Endothelial cell of umbilical vein (primary cell): ENCODE measurements at regions not wholly inside any gene's neighbourhood (a gene's known extent, or its start where the extent isn't known, plus 50 kb on each side); places are given as distances from the start of the nearest gene placed in this dataset.

Experiments used
- BruUV-seq: library from RNA; stranded (reverse); fragments of 400-500 nt; replicated peaks from 2 replicates; lab custom pipeline; 2021; lab: Mats Ljungman, UMichigan
- CTCF ChIA-PET: fragments of 300-600, 350-600 bp; sonication (Branson Sonifier 250); formaldehyde crosslinking; loops from one replicate; lab custom pipeline; 2021; ENCODE audit warnings: antibody characterized with exemption, inconsistent platforms; lab: Charles Lee
- POLR2A ChIA-PET: fragments of 300-600, 350-600 bp; sonication (Branson Sonifier 250); formaldehyde crosslinking; loops from one replicate; lab custom pipeline; 2021; ENCODE audit warnings: antibody characterized with exemption, inconsistent platforms; lab: Charles Lee
- DNase-seq: peaks from one replicate; pipeline ENCODE4 v3.0.0-alpha.2; 2011; ENCODE audit warnings: low read depth, low spot score
- FAIRE-seq: peaks from 2 replicates; lab custom pipeline; 2011; peaks lifted over from hg19 to GRCh38; lab: Jason Lieb, UNC
- H2AFZ ChIP-seq: 2 replicates; pipeline ENCODE4 v1.6.0; 2012; ENCODE audit warnings: low read depth, low read length, control low read depth, inconsistent platforms
- H3K27ac ChIP-seq: 2 replicates; pipeline ENCODE4 v1.5.1; 2011; ENCODE audit warnings: low read depth, mild to moderate bottlenecking, control low read depth, low read length, moderate library complexity; ENCODE audit not compliant: insufficient read depth
- H3K27me3 ChIP-seq, 2 experiments: 2 replicates each; pipeline versions ENCODE4 v1.6.0 to v1.6.1; 2011; ENCODE audit warnings: low read length in 2 of 2, mixed read lengths in 1 of 2; ENCODE audit not compliant: control insufficient read depth in 2 of 2, insufficient read depth in 2 of 2
- H3K36me3 ChIP-seq, 2 experiments: 2 replicates in 1 of 2; 3 replicates in 1 of 2; pipeline ENCODE4 v1.5.1; 2011; ENCODE audit warnings: low read length in 2 of 2, mild to moderate bottlenecking in 1 of 2, moderate library complexity in 1 of 2; ENCODE audit not compliant: control insufficient read depth in 2 of 2, insufficient read depth in 2 of 2; ENCODE audit errors: extremely low read depth in 1 of 2
- H3K4me1 ChIP-seq: 3 replicates; pipeline ENCODE4 v1.5.1; 2011; ENCODE audit warnings: mild to moderate bottlenecking, low read length; ENCODE audit not compliant: control insufficient read depth, insufficient read depth; ENCODE audit errors: extremely low read depth
- H3K4me2 ChIP-seq: 2 replicates; pipeline ENCODE4 v1.6.1; 2011; ENCODE audit warnings: low read length, control low read depth, mixed read lengths; ENCODE audit not compliant: insufficient read depth
- H3K4me3 ChIP-seq, 3 experiments: fragments of 200-600 bp in 1 of 3; sonication (generic), shearing (Covaris generic) in 1 of 3; replicated peaks in 1 of 3; 2 replicates each; pipeline ENCODE4 v1.5.1; 2011 to 2016; ENCODE audit warnings: control low read depth in 3 of 3, low read length in 3 of 3, mild to moderate bottlenecking in 2 of 3, inconsistent platforms in 1 of 3, low read depth in 1 of 3, moderate library complexity in 1 of 3; ENCODE audit not compliant: insufficient read depth in 1 of 3
- H3K79me2 ChIP-seq: 2 replicates; pipeline ENCODE4 v1.6.0; 2012; ENCODE audit warnings: low read length, inconsistent platforms; ENCODE audit not compliant: control insufficient read depth, insufficient read depth
- H3K9ac ChIP-seq: replicated peaks from 2 replicates; pipeline ENCODE3; 2011; ENCODE audit warnings: low read length, control low read depth; ENCODE audit not compliant: insufficient read depth; ENCODE audit errors: extremely low read depth
- H3K9me1 ChIP-seq: replicated peaks from 3 replicates; pipeline ENCODE4 v1.6.0; 2011; ENCODE audit warnings: mild to moderate bottlenecking, low read length; ENCODE audit not compliant: control insufficient read depth, insufficient read depth; ENCODE audit errors: extremely low read depth
- H3K9me3 ChIP-seq: replicated peaks from 2 replicates; pipeline ENCODE4 v1.5.1; 2012; ENCODE audit warnings: low read length, inconsistent platforms; ENCODE audit not compliant: control insufficient read depth, insufficient read depth
- H4K20me1 ChIP-seq: replicated peaks from 2 replicates; pipeline ENCODE3; 2011; ENCODE audit warnings: mild to moderate bottlenecking, low read length; ENCODE audit not compliant: control insufficient read depth, insufficient read depth; ENCODE audit errors: extremely low read depth
- EZH2 ChIP-seq: IDR thresholded peaks from 2 replicates; pipeline ENCODE4 v1.6.1; 2012; ENCODE audit warnings: borderline replicate concordance, low read depth, mild to moderate bottlenecking, moderate library complexity, low read length, inconsistent platforms; ENCODE audit not compliant: severe bottlenecking
- FOS ChIP-seq: IDR thresholded peaks from 2 replicates; pipeline ENCODE4 v1.6.1; 2011; ENCODE audit warnings: mild to moderate bottlenecking, low read length, moderate library complexity, borderline replicate concordance; ENCODE audit not compliant: insufficient read depth
- GATA2 ChIP-seq: IDR thresholded peaks from 2 replicates; pipeline ENCODE4 v1.7.0; 2011; ENCODE audit warnings: low read depth, mild to moderate bottlenecking, moderate library complexity, mixed read lengths, low read length; ENCODE audit not compliant: insufficient read length, insufficient read depth
- MAX ChIP-seq: IDR thresholded peaks from 2 replicates; pipeline ENCODE4 v1.6.1; 2011; ENCODE audit not compliant: insufficient read depth, insufficient read length
- MYC ChIP-seq: IDR thresholded peaks from one replicate; pipeline ENCODE4 v1.6.1; 2011; ENCODE audit warnings: mild to moderate bottlenecking, low read depth, low read length
- POLR2AphosphoS5 ChIP-seq: IDR thresholded peaks from 2 replicates; pipeline ENCODE4 v1.6.1; 2012; ENCODE audit warnings: low read depth, mild to moderate bottlenecking, control low read depth, low read length, moderate library complexity; ENCODE audit not compliant: insufficient read depth
- dilution Hi-C: fragments of 300-500 bp; cut with MboI; formaldehyde crosslinking; loops from one replicate; pipeline ENCODE4 v1.15.0; 2019; ENCODE audit warnings: low sequenced_read_pairs; ENCODE audit not compliant: extremely low pct_ligation_motif_present
- intact Hi-C: fragments of 100-400 bp; cut with micrococcal nuclease; formaldehyde crosslinking; loops from one replicate; pipeline ENCODE4 v1.10.0; 2022
- TF ChIP-seq, protein P1 (sequence below), 2 donors: IDR thresholded peaks; 1 replicate in 1 of 2; 2 replicates in 1 of 2; pipeline ENCODE4 v1.5.1; 2011; ENCODE audit warnings: low read length in 2 of 2, mild to moderate bottlenecking in 2 of 2, moderate library complexity in 2 of 2, control low read depth in 1 of 2, inconsistent platforms in 1 of 2, low read depth in 1 of 2; ENCODE audit not compliant: insufficient read depth in 1 of 2; ENCODE audit errors: extremely low read depth in 1 of 2

DNA sequence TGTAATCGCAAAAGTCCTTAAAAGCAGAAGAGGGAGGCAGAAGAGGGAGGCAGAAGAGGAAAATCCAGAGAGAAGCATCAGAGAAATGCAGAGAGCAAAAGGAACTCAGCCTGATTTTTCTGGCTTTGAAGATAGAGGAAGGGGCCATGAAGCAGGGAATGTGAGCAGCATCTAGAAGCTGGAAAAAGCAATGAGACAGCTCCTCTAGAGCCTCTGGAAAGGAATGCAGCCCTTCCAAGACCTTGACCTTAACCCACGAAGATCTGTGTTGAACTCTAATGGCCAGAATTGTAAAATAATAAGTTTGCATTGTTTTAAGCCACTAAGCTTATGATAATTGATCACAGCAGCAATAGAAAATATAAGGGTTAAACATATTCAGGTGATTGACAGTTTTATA lies 159.6 kb downstream of the ATPSCKMT start:
- ChIA-PET POLR2A (no interaction called here), CTCF (no interaction called here)
- H2AFZ ChIP-seq = no peak overlapping the region
- H3K4me1 ChIP-seq = no peaks in the 10 kb centered on the region
- intact Hi-C loops (no loop called here), dilution Hi-C loops (no loop called here)
- H3K9me1 ChIP-seq = no peaks in the 10 kb centered on the region
- H3K36me3 ChIP-seq = no peaks in the 10 kb centered on the region
- DNase-seq = no peak
- H3K9ac ChIP-seq = no peak overlapping the region
- no peak overlapping the region for H3K27ac ChIP-seq
- no peak overlapping the region for H3K4me2 ChIP-seq
- peaks cover 2% of the 10 kb centered on the region for H3K9me3 ChIP-seq
- no peak overlapping the region for H3K4me3 ChIP-seq
- no peak for TF ChIP-seq EZH2
- TF ChIP-seq, protein P1, sequence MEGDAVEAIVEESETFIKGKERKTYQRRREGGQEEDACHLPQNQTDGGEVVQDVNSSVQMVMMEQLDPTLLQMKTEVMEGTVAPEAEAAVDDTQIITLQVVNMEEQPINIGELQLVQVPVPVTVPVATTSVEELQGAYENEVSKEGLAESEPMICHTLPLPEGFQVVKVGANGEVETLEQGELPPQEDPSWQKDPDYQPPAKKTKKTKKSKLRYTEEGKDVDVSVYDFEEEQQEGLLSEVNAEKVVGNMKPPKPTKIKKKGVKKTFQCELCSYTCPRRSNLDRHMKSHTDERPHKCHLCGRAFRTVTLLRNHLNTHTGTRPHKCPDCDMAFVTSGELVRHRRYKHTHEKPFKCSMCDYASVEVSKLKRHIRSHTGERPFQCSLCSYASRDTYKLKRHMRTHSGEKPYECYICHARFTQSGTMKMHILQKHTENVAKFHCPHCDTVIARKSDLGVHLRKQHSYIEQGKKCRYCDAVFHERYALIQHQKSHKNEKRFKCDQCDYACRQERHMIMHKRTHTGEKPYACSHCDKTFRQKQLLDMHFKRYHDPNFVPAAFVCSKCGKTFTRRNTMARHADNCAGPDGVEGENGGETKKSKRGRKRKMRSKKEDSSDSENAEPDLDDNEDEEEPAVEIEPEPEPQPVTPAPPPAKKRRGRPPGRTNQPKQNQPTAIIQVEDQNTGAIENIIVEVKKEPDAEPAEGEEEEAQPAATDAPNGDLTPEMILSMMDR (IDR thresholded peaks at IDR 0.05; ENCODE audit: extremely low read depth in 1 of 2, insufficient read depth in 1 of 2, low read depth in 1 of 2, low read length in 2 of 2) = no peak
- TF ChIP-seq POLR2AphosphoS5 = no peak
- TF ChIP-seq GATA2 = no peak
- TF ChIP-seq FOS = no peak
- no peak for TF ChIP-seq MYC
- TF ChIP-seq MAX = no peak
- no peaks in the 10 kb centered on the region for H3K79me2 ChIP-seq
- FAIRE-seq = no peak
- no peaks in the 10 kb centered on the region for H3K27me3 ChIP-seq
- H4K20me1 ChIP-seq = no peaks in the 10 kb centered on the region
- no TSS peak for BruUV-seq
